A673 (cell line): ENCODE measurements at regions not wholly inside any gene's neighbourhood (a gene's known extent, or its start where the extent isn't known, plus 50 kb on each side); places are given as distances from the start of the nearest gene placed in this dataset.

Experiments used
- CTCF ChIP-seq: fragments of 300-800, 200-600 bp; sonication (generic); conservative IDR thresholded peaks from 2 replicates; pipeline ENCODE4 v1.5.1; 2017; ENCODE audit warnings: low read depth, mild to moderate bottlenecking, antibody characterized with exemption, low read length, moderate library complexity, mixed read lengths
- EZH2 ChIP-seq: fragments of 200-600 bp; sonication (generic); IDR thresholded peaks from 2 replicates; pipeline ENCODE4 v1.6.1; 2017; ENCODE audit warnings: borderline replicate concordance, low read depth, mild to moderate bottlenecking, mixed read lengths, antibody characterized with exemption, low read length; ENCODE audit not compliant: poor library complexity, severe bottlenecking

GRCh38 chr1:55781003-55781402 lies 565.8 kb upstream of the USP24 start:
- TF ChIP-seq CTCF (no peak), EZH2 (no peak)
